Panc1 (cell line): ENCODE measurements at regions not wholly inside any gene's neighbourhood (a gene's known extent, or its start where the extent isn't known, plus 50 kb on each side); places are given as distances from the start of the nearest gene placed in this dataset.

Source experiments
- ATAC-seq: fragments of 200-7000 bp; cut with Tn5 transposase; 2 replicates; pipeline ENCODE4 v1.9.1; 2020; ENCODE audit warnings: mild to moderate bottlenecking, moderate library complexity
- BruUV-seq: library from RNA; stranded (reverse); fragments of 400-500 nt; replicated peaks from 2 replicates; lab custom pipeline; 2021; lab: Mats Ljungman, UMichigan
- CTCF ChIA-PET: fragments of 300-600 bp; sonication (Branson Sonifier 250); formaldehyde crosslinking; loops from one replicate; lab custom pipeline; 2022; ENCODE audit warnings: antibody characterized with exemption; lab: Charles Lee
- POLR2A ChIA-PET: fragments of 300-600 bp; sonication (Branson Sonifier 250); formaldehyde crosslinking; loops from one replicate; lab custom pipeline; 2022; ENCODE audit warnings: antibody characterized with exemption; lab: Charles Lee
- DNase-seq: peaks from one replicate; pipeline ENCODE4 v3.0.0-alpha.2; 2010; ENCODE audit warnings: low read depth, low spot score
- H3K27ac ChIP-seq: 2 replicates; pipeline ENCODE4 v1.5.1; 2011; ENCODE audit warnings: mild to moderate bottlenecking, low read length, inconsistent platforms
- H3K27me3 ChIP-seq: fragments of 200-500 bp; sonication (Bioruptor generic); 2 replicates; pipeline ENCODE4 v1.6.0; 2014; ENCODE audit warnings: low read length, inconsistent platforms; ENCODE audit not compliant: control insufficient read depth, insufficient read depth
- H3K36me3 ChIP-seq: fragments of 200-500 bp; sonication (Bioruptor generic); 2 replicates; pipeline ENCODE4 v1.5.1; 2014; ENCODE audit warnings: inconsistent platforms, mild to moderate bottlenecking, low read length, moderate library complexity; ENCODE audit not compliant: control insufficient read depth, insufficient read depth
- H3K4me1 ChIP-seq: 2 replicates; pipeline ENCODE4 v1.5.1; 2011; ENCODE audit warnings: inconsistent platforms, mild to moderate bottlenecking, low read length, moderate library complexity; ENCODE audit not compliant: control insufficient read depth, insufficient read depth
- H3K4me3 ChIP-seq, 2 experiments: 2 replicates each; pipeline ENCODE4 v1.5.1; 2011 to 2012; ENCODE audit warnings: low read depth in 2 of 2, low read length in 2 of 2, mild to moderate bottlenecking in 2 of 2, inconsistent platforms in 1 of 2, moderate library complexity in 1 of 2
- H3K9me3 ChIP-seq: fragments of 200-500 bp; sonication (Bioruptor generic); 2 replicates; pipeline ENCODE4 v1.5.1; 2014; ENCODE audit warnings: low read depth, mild to moderate bottlenecking, inconsistent platforms, low read length, moderate library complexity; ENCODE audit not compliant: control insufficient read depth, insufficient read depth
- CTCF ChIP-seq: fragments of 450-650 bp; IDR thresholded peaks from 2 replicates; pipeline ENCODE4 v1.5.1; 2017; ENCODE audit warnings: mild to moderate bottlenecking
- POLR2AphosphoS5 ChIP-seq: IDR thresholded peaks from 2 replicates; pipeline ENCODE4 v1.6.1; 2012; ENCODE audit warnings: mild to moderate bottlenecking, low read depth, low read length, moderate library complexity
- REST ChIP-seq, 2 experiments: IDR thresholded peaks; 2 replicates each; pipeline ENCODE4 v1.6.1; 2011 to 2012; ENCODE audit warnings: low read depth in 2 of 2, control low read depth in 1 of 2, low read length in 1 of 2, mild to moderate bottlenecking in 1 of 2, moderate library complexity in 1 of 2; ENCODE audit not compliant: insufficient read depth in 1 of 2
- SIN3A ChIP-seq: IDR thresholded peaks from 2 replicates; pipeline ENCODE4 v1.6.1; 2012; ENCODE audit warnings: low read depth, mild to moderate bottlenecking, low read length, moderate library complexity, borderline replicate concordance; ENCODE audit not compliant: insufficient read depth
- TCF7L2 ChIP-seq: IDR thresholded peaks from 2 replicates; pipeline ENCODE4 v1.6.1; 2011; ENCODE audit warnings: mild to moderate bottlenecking, low read depth, low read length, inconsistent platforms
- in situ Hi-C: cut with HindIII; loops from 2 replicates; pipeline ENCODE4 v1.10.0; 2016; ENCODE audit warnings: low sequenced_read_pairs, low pct_unique_long_range_greater_than_20kb
- intact Hi-C: fragments of 100-400 bp; cut with micrococcal nuclease; formaldehyde crosslinking; loops from one replicate; pipeline ENCODE4 v1.10.0; 2022; ENCODE audit not compliant: unreplicated experiment

DNA sequence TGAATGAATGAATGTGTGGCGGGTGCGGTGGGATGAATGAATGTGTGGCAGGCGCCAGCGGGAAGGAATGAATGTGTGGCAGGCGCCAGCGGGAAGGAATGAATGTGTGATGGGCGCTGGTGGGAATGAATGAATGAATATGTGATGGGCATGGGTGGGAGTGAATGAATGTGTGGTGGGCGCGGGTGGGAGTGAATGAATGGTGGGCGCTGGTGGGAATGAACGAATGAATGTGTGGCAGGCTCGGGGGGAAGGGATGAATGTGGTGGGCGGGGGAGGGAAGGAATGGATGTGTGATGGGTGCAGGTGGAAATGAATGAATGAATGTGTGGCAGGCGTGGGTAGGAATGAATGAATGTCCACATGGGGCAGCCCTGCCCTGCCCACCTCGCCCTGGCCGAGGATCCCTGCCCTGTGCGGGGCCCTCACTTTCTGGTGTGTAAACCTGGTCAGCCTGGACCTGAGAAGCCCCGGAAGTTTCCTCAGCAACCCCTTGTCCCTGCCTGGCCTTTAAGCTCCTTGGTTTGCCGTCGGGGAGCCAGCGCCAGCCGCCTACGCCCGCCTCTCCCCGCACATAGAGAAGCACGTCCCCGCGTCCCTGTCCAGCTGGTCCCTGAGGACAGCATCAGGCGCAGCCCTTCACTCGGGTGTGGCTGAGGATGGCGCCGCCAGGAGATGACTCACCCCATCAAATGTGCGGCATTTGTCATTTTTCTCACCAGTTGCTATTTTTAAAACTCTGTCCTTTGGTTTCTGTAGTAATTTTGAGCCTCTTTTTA lies 112.8 kb upstream of the LRPAP1 start:
- no TSS peak for BruUV-seq
- TF ChIP-seq TCF7L2 (no peak), CTCF (no peak), SIN3A (no peak), POLR2AphosphoS5 (no peak), REST (IDR thresholded peaks at IDR 0.05; ENCODE audit: insufficient read depth in 1 of 2, low read depth in 2 of 2, low read length in 1 of 2) (no peak)
- no peak overlapping the region for H3K27ac ChIP-seq
- no peaks in the 10 kb centered on the region for H3K4me1 ChIP-seq
- intact Hi-C loops (no loop called here), in situ Hi-C loops (no loop called here)
- no peaks in the 10 kb centered on the region for H3K36me3 ChIP-seq
- ChIA-PET CTCF (no interaction called here), POLR2A (no interaction called here)
- H3K4me3 ChIP-seq = no peak overlapping the region
- no peaks in the 10 kb centered on the region for H3K27me3 ChIP-seq
- ATAC-seq = no peak
- DNase-seq = no peak
- no peaks in the 10 kb centered on the region for H3K9me3 ChIP-seq

DNA sequence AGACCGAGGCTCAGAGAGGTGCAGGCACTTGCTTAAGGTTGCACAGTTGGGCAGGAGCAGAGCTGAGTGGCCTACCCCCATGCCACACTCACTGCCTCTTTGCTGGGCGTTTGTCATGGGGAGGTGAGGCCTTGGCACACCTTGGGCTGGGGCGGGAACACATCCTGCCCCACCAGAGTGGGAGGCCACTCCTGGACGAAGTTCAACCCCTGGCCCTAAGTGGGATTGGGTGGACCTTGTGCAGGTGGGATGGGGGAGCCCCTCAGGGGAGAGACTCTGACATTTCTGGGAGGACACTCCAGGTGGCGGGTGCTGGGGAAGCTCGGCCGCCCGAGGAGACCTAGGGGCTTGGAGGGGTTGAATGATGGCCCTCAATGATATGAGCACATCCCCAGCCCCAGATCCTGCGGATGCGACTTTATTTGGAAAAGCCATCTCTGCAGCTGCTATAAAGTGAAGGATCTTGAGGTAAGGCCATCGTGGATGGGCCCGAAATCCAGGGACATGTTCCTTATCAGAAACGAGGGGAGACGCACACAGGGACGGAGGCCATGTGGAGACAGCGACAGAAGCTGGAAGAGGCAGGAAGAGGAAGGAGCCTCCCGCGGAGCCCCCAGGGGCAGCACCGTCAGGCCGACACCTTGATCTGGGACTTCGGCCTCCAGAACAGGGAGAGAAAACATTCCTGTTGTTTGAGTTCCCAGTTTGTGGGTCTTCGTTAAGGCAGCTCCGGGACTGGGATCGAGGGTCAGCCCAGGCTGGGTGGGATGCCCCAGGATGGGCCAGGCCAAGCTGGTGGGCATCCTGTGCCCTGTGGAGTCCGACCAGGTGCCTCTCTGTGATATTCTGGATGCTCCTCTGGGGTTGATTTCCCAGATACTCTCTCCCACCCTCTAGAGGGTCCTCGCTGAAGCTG lies 111.6 kb upstream of the LRPAP1 start:
- TF ChIP-seq REST (IDR thresholded peaks at IDR 0.05; ENCODE audit: insufficient read depth in 1 of 2, low read depth in 2 of 2, low read length in 1 of 2) (no peak), POLR2AphosphoS5 (no peak), TCF7L2 (no peak), CTCF (no peak), SIN3A (no peak)
- Histone ChIP-seq H3K9me3 (no peaks in the 10 kb centered on the region), H3K36me3 (no peaks in the 10 kb centered on the region), H3K27ac (no peak overlapping the region), H3K4me1 (no peaks in the 10 kb centered on the region), H3K27me3 (no peaks in the 10 kb centered on the region), H3K4me3 (no peak overlapping the region)
- in situ Hi-C loops (no loop called here), intact Hi-C loops (no loop called here)
- BruUV-seq = no TSS peak
- CTCF ChIA-PET = no interaction called here
- ATAC-seq = no peak
- POLR2A ChIA-PET = no interaction called here
- no peak for DNase-seq
